SK-N-SH (cell line): ENCODE measurements at regions not wholly inside any gene's neighbourhood (a gene's known extent, or its start where the extent isn't known, plus 50 kb on each side); places are given as distances from the start of the nearest gene placed in this dataset.

ENCODE experiments used
- CTCF ChIA-PET: fragments of 300-600, 350-600 bp; formaldehyde crosslinking; extraction: SDS; loops from one replicate; lab custom pipeline; 2021; lab: Yijun Ruan, JAX
- POLR2A ChIA-PET: fragments of 350-600 bp; sonication (Branson Sonifier 250); formaldehyde crosslinking; extraction: SDS; loops from one replicate; lab custom pipeline; 2020; ENCODE audit warnings: antibody characterized with exemption, inconsistent platforms; lab: Yijun Ruan, JAX
- DNase-seq: peaks from one replicate; pipeline ENCODE4 v3.0.0; 2012
- H2AFZ ChIP-seq: fragments of 200-600 bp; sonication (generic); 2 replicates; pipeline ENCODE4 v1.8.1; 2016; ENCODE audit warnings: antibody characterized with exemption, mild to moderate bottlenecking, low read depth
- H3F3A ChIP-seq: fragments of 200-600 bp; sonication (generic); replicated peaks from 2 replicates; pipeline ENCODE3; 2016; ENCODE audit warnings: antibody characterized with exemption, mild to moderate bottlenecking; ENCODE audit not compliant: insufficient read depth
- H3K27ac ChIP-seq, 2 experiments: fragments of 200-500 bp in 1 of 2; fragments of 200-600 bp in 1 of 2; sonication (Bioruptor generic) in 1 of 2; sonication (generic), shearing (Covaris generic) in 1 of 2; 2 replicates each; pipeline versions ENCODE4 v1.5.1 to v1.6.1; 2014 to 2016; ENCODE audit warnings: low read depth in 2 of 2, inconsistent platforms in 1 of 2, low read length in 1 of 2, mild to moderate bottlenecking in 1 of 2, mixed read lengths in 1 of 2
- H3K27me3 ChIP-seq: fragments of 200-600 bp; sonication (generic), shearing (Covaris generic); 2 replicates; pipeline ENCODE4 v1.6.1; 2016; ENCODE audit warnings: mixed run types; ENCODE audit not compliant: insufficient read depth
- H3K36me3 ChIP-seq, 2 experiments: fragments of 200-500 bp in 1 of 2; fragments of 200-600 bp in 1 of 2; sonication (Bioruptor generic) in 1 of 2; sonication (generic) in 1 of 2; replicated peaks in 1 of 2; 2 replicates each; pipeline versions ENCODE3 to v1.5.1; 2014 to 2016; ENCODE audit warnings: low read length in 1 of 2, mild to moderate bottlenecking in 1 of 2; ENCODE audit not compliant: insufficient read depth in 2 of 2, control insufficient read depth in 1 of 2
- H3K4me1 ChIP-seq, 2 experiments: fragments of 200-500 bp in 1 of 2; fragments of 200-600 bp in 1 of 2; sonication (Bioruptor generic) in 1 of 2; sonication (generic), shearing (Covaris generic) in 1 of 2; 2 replicates each; pipeline versions ENCODE4 v1.5.1 to v1.6.1; 2014 to 2016; ENCODE audit warnings: low read depth in 1 of 2, low read length in 1 of 2, mixed run types in 1 of 2; ENCODE audit not compliant: insufficient read depth in 2 of 2, control insufficient read depth in 1 of 2
- H3K4me2 ChIP-seq: fragments of 200-600 bp; sonication (generic), shearing (Covaris generic); 2 replicates; pipeline ENCODE4 v1.6.1; 2017; ENCODE audit warnings: mixed run types
- H3K4me3 ChIP-seq, 2 experiments: fragments of 200-500 bp in 1 of 2; fragments of 200-600 bp in 1 of 2; sonication (Bioruptor generic) in 1 of 2; sonication (generic), shearing (Covaris generic) in 1 of 2; 2 replicates each; pipeline versions ENCODE4 v1.5.1 to v1.8.1; 2014 to 2016; ENCODE audit warnings: low read depth in 2 of 2, inconsistent platforms in 1 of 2, low read length in 1 of 2, mild to moderate bottlenecking in 1 of 2, mixed read lengths in 1 of 2, moderate library complexity in 1 of 2
- H3K79me2 ChIP-seq: fragments of 200-600 bp; sonication (generic); 2 replicates; pipeline ENCODE4 v1.8.1; 2017; ENCODE audit warnings: mild to moderate bottlenecking; ENCODE audit not compliant: insufficient read depth
- H3K9ac ChIP-seq: fragments of 200-600 bp; sonication (generic); 2 replicates; pipeline ENCODE4 v1.6.1; 2017; ENCODE audit warnings: mixed run types
- H3K9me2 ChIP-seq: fragments of 200-600 bp; sonication (generic); 2 replicates; pipeline ENCODE4 v1.6.1; 2017; ENCODE audit warnings: mixed run types
- H3K9me3 ChIP-seq: fragments of 200-600 bp; sonication (generic); 2 replicates; pipeline ENCODE4 v1.6.1; 2017; ENCODE audit warnings: mixed run types, mild to moderate bottlenecking, moderate library complexity
- H4K20me1 ChIP-seq: fragments of 200-600 bp; sonication (generic); 2 replicates; pipeline ENCODE4 v1.6.1; 2017; ENCODE audit warnings: mild to moderate bottlenecking, mixed run types; ENCODE audit not compliant: insufficient read depth
- EP300 ChIP-seq, 2 experiments: IDR thresholded peaks; 2 replicates each; pipeline versions ENCODE4 v1.4.0 to v1.6.1; 2012; ENCODE audit warnings: borderline replicate concordance in 1 of 2, low read depth in 1 of 2, low read length in 1 of 2
- FOSL2 ChIP-seq: IDR thresholded peaks from 2 replicates; pipeline ENCODE4 v1.4.0; 2012; ENCODE audit warnings: low read depth, mild to moderate bottlenecking, moderate library complexity, borderline replicate concordance
- FOXM1 ChIP-seq: IDR thresholded peaks from 2 replicates; pipeline ENCODE4 v1.4.0; 2012; ENCODE audit warnings: low read depth, mild to moderate bottlenecking
- GABPA ChIP-seq: IDR thresholded peaks from 2 replicates; pipeline ENCODE4 v1.4.0; 2012; ENCODE audit warnings: low read depth, mild to moderate bottlenecking
- GATA2 ChIP-seq: sonication (generic); formaldehyde crosslinking; IDR thresholded peaks from 2 replicates; pipeline ENCODE4 v1.5.0; 2020; ENCODE audit warnings: mild to moderate bottlenecking, missing genetic modification reagents
- MAX ChIP-seq: IDR thresholded peaks from 2 replicates; pipeline ENCODE4 v1.4.0; 2012; ENCODE audit warnings: low read depth
- MEF2A ChIP-seq: IDR thresholded peaks from 2 replicates; pipeline ENCODE4 v1.4.0; 2012; ENCODE audit warnings: low read depth, borderline replicate concordance
- NFIC ChIP-seq: IDR thresholded peaks from 2 replicates; pipeline ENCODE4 v1.4.0; 2012; ENCODE audit warnings: borderline replicate concordance
- NRF1 ChIP-seq: IDR thresholded peaks from 2 replicates; pipeline ENCODE4 v1.6.1; 2012; ENCODE audit warnings: low read depth, mild to moderate bottlenecking, low read length
- POLR2AphosphoS5 ChIP-seq: IDR thresholded peaks from 2 replicates; pipeline ENCODE4 v1.6.1; 2012; ENCODE audit warnings: low read depth, low read length
- RFX5 ChIP-seq: IDR thresholded peaks from 2 replicates; pipeline ENCODE4 v1.6.1; 2012; ENCODE audit warnings: mild to moderate bottlenecking, improper control_type of control experiment, low read length
- RXRA ChIP-seq: IDR thresholded peaks from 2 replicates; pipeline ENCODE4 v1.4.0; 2012; ENCODE audit warnings: low read depth, mild to moderate bottlenecking, borderline replicate concordance
- TCF12 ChIP-seq: IDR thresholded peaks from 2 replicates; pipeline ENCODE4 v1.4.0; 2012
- TEAD4 ChIP-seq: IDR thresholded peaks from 2 replicates; pipeline ENCODE4 v1.4.0; 2012; ENCODE audit warnings: mild to moderate bottlenecking, borderline replicate concordance; ENCODE audit not compliant: insufficient read depth
- ZBTB33 ChIP-seq: IDR thresholded peaks from 2 replicates; pipeline ENCODE4 v1.4.0; 2012; ENCODE audit warnings: low read depth, borderline replicate concordance
- WGBS: methylation state at CpG from one replicate; pipeline ENCODE4 v1.1.6; 2017; ENCODE audit warnings: low lambda C conversion rate; 5-methylcytosine and 5-hydroxymethylcytosine counted together
- TF ChIP-seq, protein P1 (sequence below): IDR thresholded peaks from 2 replicates; pipeline ENCODE4; 2012

GRCh38 chr6:146972546-146972945 is 231.7 kb upstream of the STXBP5 start:
- Histone ChIP-seq H3F3A (peaks cover 13% of the 10 kb centered on the region), H3K9me3 (no peaks in the 10 kb centered on the region), H2AFZ (no peak overlapping the region), H3K27me3 (no peaks in the 10 kb centered on the region), H3K4me3 (no peak overlapping the region), H3K4me2 (no peak overlapping the region), H3K79me2 (no peaks in the 10 kb centered on the region), H3K9ac (no peak overlapping the region), H3K27ac (no peak overlapping the region; a peak in 1 of 4 replicates), H3K9me2 (no peaks in the 10 kb centered on the region), H4K20me1 (no peaks in the 10 kb centered on the region), H3K36me3 (no peaks in the 10 kb centered on the region), H3K4me1 (peaks cover 0 to 11% of the 10 kb centered on the region in 2 experiments; a peak in 3 of 4 replicates)
- ChIA-PET POLR2A (no interaction called here), CTCF (interaction anchor here (0.9 kb wide), 1 partner anchor 70 kb away, joined by 3 read pairs; no protein-coding TSS in a partner anchor)
- DNase-seq: no peak
- 46% methylated on average over 6 of the region's 6 CpGs for WGBS
- TF ChIP-seq RFX5 (no peak), FOSL2 (peak; percentile 27; the same call in 1 of the 2 replicates)
- TF ChIP-seq, protein P1, sequence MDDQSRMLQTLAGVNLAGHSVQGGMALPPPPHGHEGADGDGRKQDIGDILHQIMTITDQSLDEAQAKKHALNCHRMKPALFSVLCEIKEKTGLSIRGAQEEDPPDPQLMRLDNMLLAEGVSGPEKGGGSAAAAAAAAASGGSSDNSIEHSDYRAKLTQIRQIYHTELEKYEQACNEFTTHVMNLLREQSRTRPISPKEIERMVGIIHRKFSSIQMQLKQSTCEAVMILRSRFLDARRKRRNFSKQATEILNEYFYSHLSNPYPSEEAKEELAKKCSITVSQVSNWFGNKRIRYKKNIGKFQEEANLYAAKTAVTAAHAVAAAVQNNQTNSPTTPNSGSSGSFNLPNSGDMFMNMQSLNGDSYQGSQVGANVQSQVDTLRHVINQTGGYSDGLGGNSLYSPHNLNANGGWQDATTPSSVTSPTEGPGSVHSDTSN: peak; percentile 23; the same call in 1 of the 2 replicates

GRCh38 chr6:146974351-146974750 is 229.9 kb upstream of the STXBP5 start:
- H3K4me3 ChIP-seq: no peak overlapping the region
- H3K4me2 ChIP-seq: no peak overlapping the region
- no peaks in the 10 kb centered on the region for H3K9me2 ChIP-seq
- H3K9ac ChIP-seq: no peak overlapping the region
- no peaks in the 10 kb centered on the region for H4K20me1 ChIP-seq
- no peak overlapping the region for H2AFZ ChIP-seq
- H3K27me3 ChIP-seq: no peaks in the 10 kb centered on the region
- POLR2A ChIA-PET: no interaction called here
- peak overlapping the region in 1 of 2 experiments; percentile 79; a peak in 1 of 4 replicates for H3K27ac ChIP-seq
- no peak for TF ChIP-seq POLR2AphosphoS5
- TF ChIP-seq ZBTB33: no peak
- no peak for TF ChIP-seq NRF1
- TF ChIP-seq NFIC: no peak
- TF ChIP-seq TEAD4: no peak
- H3K9me3 ChIP-seq: no peaks in the 10 kb centered on the region
- no peaks in the 10 kb centered on the region for H3K79me2 ChIP-seq
- CTCF ChIA-PET: interaction anchor here (1.2 kb wide), 1 partner anchor 20 kb away, joined by 3 read pairs; no protein-coding TSS in a partner anchor
- no peak for DNase-seq
- peaks cover 0 to 8% of the 10 kb centered on the region in 2 experiments; a peak in 2 of 4 replicates for H3K4me1 ChIP-seq
- H3K36me3 ChIP-seq: no peaks in the 10 kb centered on the region
- peaks cover 5% of the 10 kb centered on the region for H3F3A ChIP-seq
- 86% methylated on average over 3 of the region's 3 CpGs for WGBS

DNA sequence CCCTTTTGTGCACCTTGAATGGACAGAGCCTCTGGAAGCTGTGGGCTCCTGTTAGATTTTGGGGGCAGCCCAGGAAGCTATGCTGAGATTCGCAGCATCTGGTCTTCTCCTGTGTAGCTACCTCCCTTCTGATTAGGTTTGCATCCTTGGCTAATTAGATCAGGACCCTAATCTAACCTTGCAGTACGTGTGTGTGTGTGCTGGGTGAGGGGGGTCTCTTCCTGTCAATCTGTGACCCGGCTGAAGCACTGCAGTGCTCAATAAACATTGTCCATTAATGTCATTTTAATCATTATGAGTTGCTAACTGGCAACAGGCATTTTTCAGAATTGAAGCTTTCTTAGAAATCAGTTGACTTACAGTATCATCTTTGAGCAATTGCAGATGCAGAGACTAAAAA is 229.1 kb upstream of the STXBP5 start:
- Histone ChIP-seq H3K9ac (no peak overlapping the region), H3F3A (peaks cover 5% of the 10 kb centered on the region), H3K4me1 (peaks cover 0 to 8% of the 10 kb centered on the region in 2 experiments; a peak in 2 of 4 replicates), H2AFZ (no peak overlapping the region), H3K27me3 (no peaks in the 10 kb centered on the region), H3K36me3 (no peaks in the 10 kb centered on the region), H3K4me3 (no peak overlapping the region), H3K79me2 (no peaks in the 10 kb centered on the region), H3K9me3 (no peaks in the 10 kb centered on the region), H3K27ac (peak overlapping the region in 1 of 2 experiments; percentile 79; a peak in 2 of 4 replicates), H3K4me2 (no peak overlapping the region), H3K9me2 (no peaks in the 10 kb centered on the region), H4K20me1 (no peaks in the 10 kb centered on the region)
- WGBS: 33% methylated on average over 2 of the region's 3 CpGs
- no peak for TF ChIP-seq MEF2A
- peak in 1 of 2 experiments; percentile 84; a peak in 1 of 4 replicates for TF ChIP-seq EP300 (IDR thresholded peaks at IDR 0.05; ENCODE audit: borderline replicate concordance in 1 of 2, low read depth in 1 of 2, low read length in 1 of 2)
- no peak for TF ChIP-seq GABPA
- TF ChIP-seq FOXM1: no peak
- TF ChIP-seq ZBTB33: no peak
- TF ChIP-seq GATA2 (CRISPR knock-in tag): 0 out of 2 replicates have a peak, but pooled peaks have one; percentile 44
- TF ChIP-seq TCF12: peak; percentile 16; the same call in 1 of the 2 replicates
- TF ChIP-seq MAX: no peak
- TF ChIP-seq RXRA: no peak
- TF ChIP-seq FOSL2: no peak
- TF ChIP-seq NRF1: no peak
- CTCF ChIA-PET: interaction anchor here (0.9 to 1.2 kb wide), 2 partner anchors 10 to 21 kb away, joined by 3 read pairs; no protein-coding TSS in a partner anchor
- POLR2A ChIA-PET: no interaction called here
- DNase-seq: peak; percentile 43
